Right lobe of liver (tissue), 6 donors: ENCODE measurements at regions not wholly inside any gene's neighbourhood (a gene's known extent, or its start where the extent isn't known, plus 50 kb on each side); places are given as distances from the start of the nearest gene placed in this dataset.
A peak's percentile ranks its signal among the peaks of the same experiment; 100 is the strongest.

ENCODE experiments used
- ATAC-seq, 4 donors: fragments of 200-7000 bp; cut with Tn5 transposase; one replicate each; pipeline ENCODE4 v1.9.1; 2020; ENCODE audit warnings: mild to moderate bottlenecking in 4 of 4, moderate library complexity in 4 of 4
- DNase-seq, 3 donors: peaks; one replicate each; pipeline ENCODE4 v3.0.0-alpha.2; 2020
- H3K27ac ChIP-seq, 3 donors: fragments of 200-600 bp; one replicate each; pipeline ENCODE4 v1.8.0; 2022
- H3K27me3 ChIP-seq, 2 donors: fragments of 200-600 bp; one replicate each; pipeline ENCODE4 v1.8.0; 2022
- H3K36me3 ChIP-seq, 4 donors: fragments of 200-600 bp; sonication (generic) in 1 of 4; one replicate each; pipeline versions ENCODE4 v1.5.1 to v1.8.0; 2017 to 2022; ENCODE audit warnings: control low read depth in 1 of 4
- H3K4me1 ChIP-seq, 4 donors: fragments of 200-600 bp; sonication (generic) in 1 of 4; one replicate each; pipeline versions ENCODE4 v1.5.1 to v1.8.0; 2017 to 2022; ENCODE audit warnings: control low read depth in 1 of 4
- H3K4me3 ChIP-seq, 3 donors: fragments of 200-600 bp; one replicate each; pipeline ENCODE4 v1.8.0; 2022
- H3K9me3 ChIP-seq, 4 donors: fragments of 200-600 bp; sonication (generic) in 1 of 4; one replicate each; pipeline versions ENCODE4 v1.5.1 to v1.8.0; 2017 to 2022; ENCODE audit warnings: control low read depth in 1 of 4
- CTCF ChIP-seq, 4 donors: fragments of 200-600 bp in 3 of 4; fragments of 450-650 bp in 1 of 4; IDR thresholded peaks; one replicate each; pipeline versions ENCODE4 v1.5.1 to v1.8.0; 2016 to 2022; ENCODE audit warnings: antibody characterized with exemption in 4 of 4, mild to moderate bottlenecking in 2 of 4
- POLR2A ChIP-seq: fragments of 450-650 bp; IDR thresholded peaks from one replicate; pipeline ENCODE4 v1.6.1; 2017; ENCODE audit warnings: antibody characterized with exemption, mild to moderate bottlenecking
- WGBS: methylation state at CpG from one replicate; pipeline ENCODE4 v1.1.6; 2018; ENCODE audit warnings: low coverage, low lambda C conversion rate; ENCODE audit not compliant: insufficient coverage; ENCODE audit errors: missing lambda C conversion rate; 5-methylcytosine and 5-hydroxymethylcytosine counted together
- intact Hi-C, 2 donors: fragments of 100-400 bp; cut with DNase I; formaldehyde crosslinking; loops; one replicate each; pipeline versions ENCODE4 v1.11.2 to v1.14.1; 2022
- donor health status: DM: no; HTN: yes; CAD: no.
- donor health status: DM: no; HTN: no; CAD: no.
- donor health status: DM: no; HTN: no; CAD: no.
- donor health status: DM: no; HTN: yes; CAD: no.
- donor health status: DM: no; HTN: yes; CAD: no.

GRCh38 chr18:69230204-69230603 is 170.5 kb upstream of the DOK6 start:
- no peaks in the 10 kb centered on the region for H3K27me3 ChIP-seq
- DNase-seq, result no peak
- TF ChIP-seq CTCF (IDR thresholded peaks at IDR 0.05) (no peak), POLR2A (no peak)
- ATAC-seq, result no peak
- no peak overlapping the region for H3K27ac ChIP-seq
- intact Hi-C loops, result no loop called here
- no peak overlapping the region for H3K4me3 ChIP-seq
- H3K36me3 ChIP-seq, result no peaks in the 10 kb centered on the region
- no peaks in the 10 kb centered on the region for H3K9me3 ChIP-seq
- WGBS, result 75% methylated on average over 8 of the region's 8 CpGs
- no peaks in the 10 kb centered on the region for H3K4me1 ChIP-seq

GRCh38 chr18:69233465-69234054 is 167.1 kb upstream of the DOK6 start:
- no peaks in the 10 kb centered on the region for H3K4me1 ChIP-seq
- H3K27me3 ChIP-seq, result no peaks in the 10 kb centered on the region
- no peak overlapping the region for H3K4me3 ChIP-seq
- no peaks in the 10 kb centered on the region for H3K36me3 ChIP-seq
- DNase-seq (no peak), ATAC-seq (peak in 3 of 4 donors; percentile 42 to 63 (median 47))
- 45% methylated on average over 3 of the region's 3 CpGs for WGBS
- TF ChIP-seq CTCF (IDR thresholded peaks at IDR 0.05) (no peak), POLR2A (no peak)
- intact Hi-C loops, result no loop called here
- no peaks in the 10 kb centered on the region for H3K9me3 ChIP-seq
- no peak overlapping the region for H3K27ac ChIP-seq

- Histone ChIP-seq H3K4me3 (no peak overlapping the region), H3K27ac (no peak overlapping the region), H3K4me1 (no peaks in the 10 kb centered on the region), H3K36me3 (no peaks in the 10 kb centered on the region), H3K9me3 (no peaks in the 10 kb centered on the region), H3K27me3 (no peaks in the 10 kb centered on the region)
- DNase-seq (no peak), ATAC-seq (no peak)
- WGBS, result 58% methylated on average over 4 of the region's 4 CpGs
- TF ChIP-seq POLR2A (no peak), CTCF (IDR thresholded peaks at IDR 0.05) (no peak)
- intact Hi-C loops, result no loop called here
Measured at GRCh38 chr18:69239849-69240674, 160.6 kb upstream of the DOK6 start.

- intact Hi-C loops, result no loop called here
- Histone ChIP-seq H3K4me3 (no peak overlapping the region), H3K4me1 (no peaks in the 10 kb centered on the region), H3K36me3 (no peaks in the 10 kb centered on the region), H3K27ac (no peak overlapping the region), H3K9me3 (no peaks in the 10 kb centered on the region), H3K27me3 (no peaks in the 10 kb centered on the region)
- 91% methylated on average over 4 of the region's 4 CpGs for WGBS
- DNase-seq, result no peak
- no peak for TF ChIP-seq CTCF (IDR thresholded peaks at IDR 0.05)
- TF ChIP-seq POLR2A, result no peak
- ATAC-seq, result no peak
Measured at GRCh38 chr18:69246027-69246426, 154.7 kb upstream of the DOK6 start.
